ENCODE measurements at regions not wholly inside any gene's neighbourhood (a gene's known extent, or its start where the extent isn't known, plus 50 kb on each side); places are given as distances from the start of the nearest gene placed in this dataset.

GRCh38 chr2:149901231-149901859, 313.8 kb upstream of the MMADHC start:
- no peak for TF ChIP-seq CTCF (IDR thresholded peaks at IDR 0.05; ENCODE audit: low read depth, low read length)
- no peak for DNase-seq (ENCODE audit: extremely low read depth, low read depth)

DNA sequence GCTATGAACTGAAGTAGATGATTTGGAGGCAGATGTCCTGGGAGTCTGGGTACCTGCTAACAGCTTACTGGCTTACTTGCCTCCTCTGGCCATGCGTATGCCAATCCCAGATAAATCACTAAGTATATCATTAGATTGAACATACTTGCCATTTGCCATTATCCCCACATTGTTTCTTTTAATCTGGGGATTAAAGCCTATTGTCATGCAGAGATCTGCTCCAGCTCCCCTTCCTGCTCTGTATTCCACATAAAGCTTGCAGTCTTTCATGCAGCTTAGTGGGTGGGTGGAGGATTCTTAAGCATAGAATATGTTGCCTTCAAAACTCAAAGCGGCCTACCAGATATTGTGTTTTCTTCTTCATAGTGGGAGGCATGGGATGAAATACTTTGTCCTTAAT, 311.8 kb upstream of the MMADHC start:
- DNase-seq (ENCODE audit: extremely low read depth, low read depth), result no peak
- no peak for TF ChIP-seq CTCF (IDR thresholded peaks at IDR 0.05; ENCODE audit: low read depth, low read length)

DNA sequence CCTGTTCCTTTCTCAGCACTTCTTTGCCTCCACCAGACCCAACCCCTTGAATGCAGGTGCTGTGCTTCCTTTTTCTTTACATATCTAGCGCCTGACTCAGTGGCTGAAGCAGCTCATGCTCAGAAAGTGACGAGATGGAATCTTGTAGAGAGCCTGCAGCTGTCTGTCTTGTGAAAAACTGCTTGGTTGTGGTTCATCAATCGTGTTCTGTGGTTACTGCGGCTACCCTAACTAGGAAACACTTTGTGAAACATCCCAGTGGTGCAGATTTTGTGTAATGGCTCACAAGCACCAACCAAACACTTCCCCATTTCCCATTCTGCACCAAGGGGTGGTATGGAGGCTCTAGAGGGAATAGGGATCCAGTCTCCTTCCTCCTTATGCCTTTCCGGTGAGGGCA, 307.2 kb upstream of the MMADHC start:
- no peak for TF ChIP-seq CTCF (IDR thresholded peaks at IDR 0.05; ENCODE audit: low read depth, low read length)
- no peak for DNase-seq (ENCODE audit: extremely low read depth, low read depth)

GRCh38 chr2:149894226-149894625, 306.7 kb upstream of the MMADHC start:
- no peak for TF ChIP-seq CTCF (IDR thresholded peaks at IDR 0.05; ENCODE audit: low read depth, low read length)
- no peak for DNase-seq (ENCODE audit: extremely low read depth, low read depth)

DNA sequence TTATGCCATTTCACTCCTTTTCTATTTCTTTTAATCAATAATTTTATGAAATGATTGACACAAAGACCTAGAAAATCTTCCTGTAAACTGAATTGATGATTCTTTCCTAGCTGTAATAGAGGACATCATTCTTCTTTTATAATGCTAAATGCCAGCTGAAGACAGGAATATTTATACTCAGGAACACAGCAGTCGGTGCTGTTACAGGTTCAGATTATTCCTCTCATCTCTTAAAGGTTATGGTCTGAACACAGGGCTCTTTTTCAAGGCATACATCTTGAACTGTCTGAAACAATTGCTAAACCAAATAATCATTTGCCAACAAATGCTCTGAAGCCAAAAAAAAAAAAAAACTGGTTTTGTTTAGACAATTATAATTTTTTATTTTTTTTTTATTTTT, 305.0 kb upstream of the MMADHC start:
- no peak for TF ChIP-seq CTCF (IDR thresholded peaks at IDR 0.05; ENCODE audit: low read depth, low read length)
- DNase-seq (ENCODE audit: extremely low read depth, low read depth), result no peak

- TF ChIP-seq CTCF (IDR thresholded peaks at IDR 0.05; ENCODE audit: low read depth, low read length), result no peak
- no peak for DNase-seq (ENCODE audit: extremely low read depth, low read depth)
Observed at GRCh38 chr2:149885946-149886345, 298.4 kb upstream of the MMADHC start.

DNA sequence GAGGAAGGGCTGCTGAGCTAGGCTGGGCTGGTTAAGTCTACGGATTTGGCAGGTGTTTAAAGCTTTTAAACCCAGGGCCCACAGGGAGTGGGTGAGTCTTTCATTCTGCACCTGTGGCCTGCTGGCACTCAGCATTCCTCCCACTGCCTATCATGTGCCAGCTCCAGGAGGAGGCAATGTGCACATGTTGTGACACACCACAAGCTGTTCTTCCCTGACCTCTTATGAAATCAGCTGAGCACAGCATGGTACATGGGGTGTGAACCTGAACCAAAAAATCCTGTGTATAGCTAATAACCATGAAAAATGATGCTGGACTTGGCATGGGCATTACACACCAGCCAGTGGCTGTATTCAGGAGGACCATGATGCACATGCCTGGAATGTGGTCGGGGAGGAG, 297.9 kb upstream of the MMADHC start:
- DNase-seq (ENCODE audit: extremely low read depth, low read depth), result no peak
- TF ChIP-seq CTCF (IDR thresholded peaks at IDR 0.05; ENCODE audit: low read depth, low read length), result no peak
